NCI-H526 (cell line): ENCODE measurements at regions not wholly inside any gene's neighbourhood (a gene's known extent, or its start where the extent isn't known, plus 50 kb on each side); places are given as distances from the start of the nearest gene placed in this dataset.

Experiments used
- DNase-seq, 2 experiments: peaks; one replicate each; lab custom pipeline; 2025; lab: John Stamatoyannopoulos, UW

GRCh38 chr6:21519642-21520041 is 73.9 kb upstream of the SOX4 start:
- DNase-seq = peak in 1 of 2 experiments; percentile 56

DNA sequence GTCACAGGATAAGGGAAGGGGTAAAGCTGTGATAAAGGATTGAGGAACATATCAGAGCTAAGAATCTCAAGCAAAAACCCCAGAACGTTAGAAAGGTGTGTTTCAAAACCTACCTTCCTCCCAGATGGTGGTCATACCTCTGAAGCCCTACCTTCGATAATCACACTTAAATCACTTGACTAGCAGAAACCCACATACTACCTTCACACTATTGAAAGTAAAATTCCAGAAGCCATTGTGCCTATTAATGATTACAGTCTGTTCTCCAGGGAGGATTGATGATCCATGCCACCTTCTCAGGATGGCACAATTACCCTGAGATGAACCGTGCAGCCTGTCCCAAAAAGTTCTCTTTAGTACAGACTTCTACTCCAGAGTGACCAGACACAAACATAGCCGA is 72.3 kb upstream of the SOX4 start:
- peak in 1 of 2 experiments; percentile 79 for DNase-seq

GRCh38 chr6:21522143-21522747 is 71.3 kb upstream of the SOX4 start:
- peak in 1 of 2 experiments; percentile 70 for DNase-seq

DNA sequence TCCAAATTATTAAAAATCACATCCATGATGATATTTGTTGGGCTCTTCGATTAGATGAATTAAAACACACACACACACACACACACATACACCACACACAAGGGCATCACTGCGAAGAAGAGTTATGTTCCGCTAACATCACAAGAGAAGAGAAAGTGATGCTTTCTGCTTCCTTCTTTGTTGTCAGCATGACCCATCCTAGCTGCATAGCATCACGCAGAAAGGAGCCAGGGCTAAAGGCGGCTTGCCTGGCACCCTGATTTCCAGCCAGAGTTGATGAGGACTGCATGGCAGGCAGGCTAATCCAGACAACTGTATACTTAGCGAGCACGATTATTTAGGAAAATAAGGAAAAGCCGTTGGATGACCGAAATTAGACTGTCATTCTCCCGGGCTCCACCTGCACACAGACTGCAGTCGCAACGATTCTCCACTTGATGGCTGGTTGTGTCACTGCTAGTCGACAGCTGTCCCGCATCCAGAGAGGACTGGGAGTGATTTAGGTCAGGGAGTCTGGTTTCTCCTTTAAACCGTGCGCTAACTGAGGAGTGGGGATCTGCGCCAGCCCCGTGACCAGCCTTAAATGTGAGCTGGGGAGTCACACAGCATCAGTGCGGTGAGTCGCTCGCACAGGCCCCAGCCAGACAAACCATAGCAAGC is 70.6 kb upstream of the SOX4 start:
- DNase-seq = peak; percentile 98 to 99

GRCh38 chr6:21523652-21524051 is 69.9 kb upstream of the SOX4 start:
- peak; percentile 76 to 77 for DNase-seq

- peak; percentile 83 to 85 for DNase-seq
These were observed 69.3 kb upstream of the SOX4 start for GRCh38 chr6:21524201-21524600.

GRCh38 chr6:21526974-21527373 is 66.6 kb upstream of the SOX4 start:
- no peak for DNase-seq

- no peak for DNase-seq
These were observed 65.8 kb upstream of the SOX4 start for GRCh38 chr6:21527731-21528130.

DNA sequence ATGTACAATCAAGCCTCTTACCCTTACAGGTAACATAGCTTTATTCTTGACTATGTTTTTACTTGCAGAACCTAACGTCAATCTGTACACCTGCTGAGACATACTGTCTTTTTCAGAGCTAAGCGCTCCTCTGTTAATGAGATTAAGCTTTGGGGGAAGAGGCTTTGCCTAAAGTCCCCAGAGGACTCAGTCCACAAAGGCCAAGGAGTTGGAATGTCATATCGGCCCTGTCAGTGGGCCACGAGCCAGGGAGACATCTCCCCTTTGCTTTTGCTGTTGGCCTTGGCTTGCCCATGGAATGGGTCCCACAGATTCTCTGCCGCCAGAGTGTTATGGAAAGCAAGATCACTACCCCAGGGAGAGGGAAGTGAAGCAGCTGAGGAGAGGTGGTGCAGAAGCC is 64.1 kb upstream of the SOX4 start:
- no peak for DNase-seq

DNA sequence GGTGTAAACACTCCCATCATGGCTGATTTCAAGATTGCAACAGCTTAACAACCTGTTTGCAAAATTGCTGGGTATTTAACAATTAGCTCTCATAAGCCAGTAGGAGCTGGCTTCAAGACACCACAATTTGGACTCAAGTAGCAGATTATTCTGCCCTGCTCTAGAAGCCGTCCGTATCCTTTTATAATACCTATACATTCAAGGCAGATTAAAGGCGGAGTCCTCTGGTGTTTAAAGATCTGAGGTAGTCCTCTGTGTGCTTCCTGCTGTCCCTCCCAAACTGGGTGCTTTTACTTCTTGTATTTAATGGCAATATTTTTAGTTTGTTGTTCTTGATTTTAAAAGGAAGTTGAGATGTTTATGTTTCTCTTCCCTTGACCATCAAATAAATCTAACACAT is 62.2 kb upstream of the SOX4 start:
- DNase-seq = no peak

GRCh38 chr6:21533678-21534077 is 59.9 kb upstream of the SOX4 start:
- DNase-seq = no peak

DNA sequence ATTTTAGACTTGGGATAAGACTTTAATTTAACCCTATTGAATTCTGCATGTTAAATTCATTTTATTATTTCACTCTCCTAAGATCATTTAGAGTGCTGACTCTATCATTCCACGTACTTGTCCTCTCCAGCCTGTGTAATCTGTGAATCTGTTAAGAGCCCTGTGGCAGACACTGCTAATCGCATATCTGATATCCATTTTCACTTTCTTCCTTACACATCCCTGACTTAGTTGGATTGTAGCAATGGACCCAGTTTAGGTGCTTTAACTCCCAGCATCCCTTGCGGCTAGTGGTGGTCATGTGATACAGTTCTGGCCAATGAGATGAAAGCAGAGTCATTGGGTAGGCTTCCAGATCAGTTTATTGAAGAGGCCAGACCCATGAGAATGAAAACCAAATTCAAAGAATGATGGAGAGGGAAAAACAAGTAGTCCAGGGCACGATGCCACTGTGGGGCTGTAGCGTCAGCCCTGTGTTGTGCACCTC is 57.2 kb upstream of the SOX4 start:
- no peak for DNase-seq

DNA sequence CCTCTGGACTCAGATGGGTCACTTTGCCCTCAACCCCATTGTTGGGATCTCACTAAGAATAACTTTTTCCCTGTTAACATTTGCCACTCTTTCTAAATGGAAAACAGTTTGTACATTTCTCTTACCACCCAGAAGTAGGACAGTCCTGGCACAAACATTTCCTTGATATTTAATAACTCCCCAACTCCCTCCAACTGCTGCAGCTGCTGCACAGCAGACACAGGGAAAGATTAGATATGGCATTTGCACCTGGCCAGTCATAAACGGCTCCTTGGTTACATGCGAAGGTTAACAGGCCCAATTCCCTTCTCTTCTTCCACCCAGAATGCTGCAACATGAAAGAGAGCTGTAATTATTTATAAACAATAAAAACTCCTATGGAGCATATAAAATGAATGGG is 55.9 kb upstream of the SOX4 start:
- peak; percentile 95 to 96 for DNase-seq

DNA sequence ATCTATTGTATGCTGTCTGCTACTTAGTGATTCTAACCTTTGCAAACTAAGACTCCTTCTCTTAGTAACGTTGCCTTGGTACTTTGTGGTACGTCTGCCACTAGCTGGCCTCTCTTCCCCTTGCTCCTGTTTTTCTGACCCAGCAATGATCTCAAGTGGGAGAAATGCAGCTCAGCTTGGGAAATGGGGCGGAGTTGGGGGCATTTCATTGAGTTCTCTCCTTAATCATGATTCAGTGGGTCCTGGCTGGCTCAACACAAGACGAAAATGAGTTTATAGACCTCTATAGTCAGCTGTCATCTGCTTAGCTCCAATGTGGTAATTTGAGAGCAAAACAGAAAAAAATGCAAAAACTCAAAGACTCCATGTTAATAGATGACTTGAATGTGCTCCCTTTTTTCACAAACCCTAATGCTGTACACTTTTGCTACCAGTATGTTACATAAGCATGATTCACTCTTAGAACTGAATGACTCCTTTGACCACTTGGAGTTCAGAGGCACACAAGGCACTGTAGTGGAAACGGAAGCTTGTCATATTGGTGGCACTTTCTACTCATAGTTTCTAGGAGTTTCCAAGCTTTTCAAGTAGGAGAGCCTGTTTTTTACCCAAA is 55.3 kb upstream of the SOX4 start:
- peak; percentile 90 to 94 for DNase-seq

DNA sequence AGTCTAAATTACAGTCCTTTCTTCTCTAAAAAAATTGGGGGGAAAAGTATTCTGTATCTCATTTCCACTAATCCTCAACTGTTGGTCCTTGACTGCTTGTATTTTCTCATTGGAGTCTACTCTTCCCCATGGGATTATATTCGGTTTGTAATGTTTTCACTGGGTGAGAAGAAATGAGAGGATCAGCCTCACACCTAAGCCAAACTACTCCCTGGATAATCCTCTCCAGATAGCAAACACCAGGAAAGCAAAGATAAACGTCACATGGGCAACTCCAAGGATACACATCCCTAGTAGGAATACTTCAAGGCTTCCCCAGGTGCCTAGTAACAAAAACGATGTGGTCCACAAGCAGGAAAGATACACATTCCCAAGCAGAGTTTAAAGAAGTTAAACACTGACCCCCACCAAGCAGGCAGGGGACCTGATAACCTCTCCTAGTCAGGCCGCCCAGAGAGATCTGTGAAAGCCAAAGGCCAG is 53.9 kb upstream of the SOX4 start:
- peak; percentile 94 for DNase-seq
